ENCODE measurements at regions not wholly inside any gene's neighbourhood (a gene's known extent, or its start where the extent isn't known, plus 50 kb on each side); places are given as distances from the start of the nearest gene placed in this dataset.

- peaks cover 57% of the 10 kb centered on the region for H3K4me1 ChIP-seq (ENCODE audit: control insufficient read depth, low read depth, low read length)
These were observed 536.7 kb upstream of the MMS22L start for GRCh38 chr6:97819710-97820109.

DNA sequence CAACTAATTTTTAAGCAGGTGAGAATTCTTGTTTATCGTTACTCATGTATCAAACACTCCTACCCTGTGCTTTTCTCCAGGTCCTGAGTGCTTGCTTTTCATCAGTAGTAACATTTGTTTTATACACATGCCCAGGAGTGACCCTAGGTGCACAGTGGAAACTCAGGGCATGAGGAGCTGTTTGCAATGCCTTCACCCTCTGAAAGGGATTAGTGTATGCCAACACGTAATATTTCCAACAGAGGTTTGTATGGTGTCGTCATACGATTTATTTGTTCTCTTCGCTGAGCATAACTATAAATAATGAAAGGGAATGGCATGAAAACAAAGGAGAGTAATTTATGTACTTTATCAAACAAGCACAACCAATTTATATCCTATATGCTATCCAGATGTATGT lies 537.4 kb upstream of the MMS22L start:
- Histone ChIP-seq H3K9me3 (ENCODE audit: control insufficient read depth, low read depth, low read length) (no peaks in the 10 kb centered on the region), H3K4me1 (ENCODE audit: control insufficient read depth, low read depth, low read length) (peaks cover 53% of the 10 kb centered on the region), H3K27ac (ENCODE audit: low read length) (no peak overlapping the region), H3K36me3 (ENCODE audit: control insufficient read depth, low read depth, low read length) (peaks cover 5% of the 10 kb centered on the region), H3K9ac (ENCODE audit: low read length) (no peak overlapping the region), H3K4me3 (ENCODE audit: low read length) (no peak overlapping the region), H3K27me3 (ENCODE audit: control insufficient read depth, insufficient read depth, low read length) (no peaks in the 10 kb centered on the region)

More at GRCh38 chr6:97819710-97820109, 536.7 kb upstream of the MMS22L start:
- Histone ChIP-seq H3K9ac (ENCODE audit: low read length) (no peak overlapping the region), H3K36me3 (ENCODE audit: control insufficient read depth, low read depth, low read length) (peaks cover 5% of the 10 kb centered on the region), H3K27ac (ENCODE audit: low read length) (no peak overlapping the region), H3K4me3 (ENCODE audit: low read length) (no peak overlapping the region), H3K27me3 (ENCODE audit: control insufficient read depth, insufficient read depth, low read length) (no peaks in the 10 kb centered on the region), H3K9me3 (ENCODE audit: control insufficient read depth, low read depth, low read length) (no peaks in the 10 kb centered on the region)

DNA sequence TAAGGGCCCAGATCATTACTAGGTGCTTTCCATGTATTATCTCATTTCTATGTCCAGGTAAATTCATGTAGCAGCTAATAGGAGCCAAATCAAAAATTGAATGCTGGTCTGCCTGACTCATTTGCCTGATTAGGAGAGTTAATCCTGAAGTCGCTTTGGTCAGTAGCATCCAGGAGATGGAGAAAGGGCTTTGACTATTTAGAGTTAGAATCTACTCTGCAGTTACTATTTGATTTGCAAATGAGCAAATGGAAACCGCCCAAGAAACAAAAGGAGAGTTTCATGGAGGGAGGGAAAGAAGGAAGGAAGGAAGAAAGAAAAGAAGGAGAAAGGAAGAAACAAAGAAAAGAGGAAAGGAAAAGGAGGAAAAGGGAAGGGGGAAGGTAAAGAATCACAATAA lies 539.6 kb upstream of the MMS22L start:
- H3K9ac ChIP-seq (ENCODE audit: low read length): no peak overlapping the region
- no peaks in the 10 kb centered on the region for H3K9me3 ChIP-seq (ENCODE audit: control insufficient read depth, low read depth, low read length)
- peaks cover 47% of the 10 kb centered on the region for H3K4me1 ChIP-seq (ENCODE audit: control insufficient read depth, low read depth, low read length)
- H3K36me3 ChIP-seq (ENCODE audit: control insufficient read depth, low read depth, low read length): no peaks in the 10 kb centered on the region
- H3K4me3 ChIP-seq (ENCODE audit: low read length): no peak overlapping the region
- H3K27me3 ChIP-seq (ENCODE audit: control insufficient read depth, insufficient read depth, low read length): no peaks in the 10 kb centered on the region
- no peak overlapping the region for H3K27ac ChIP-seq (ENCODE audit: low read length)

- Histone ChIP-seq H3K4me1 (ENCODE audit: control insufficient read depth, low read depth, low read length) (peaks cover 7% of the 10 kb centered on the region), H3K4me3 (ENCODE audit: low read length) (no peak overlapping the region), H3K27ac (ENCODE audit: low read length) (no peak overlapping the region), H3K36me3 (ENCODE audit: control insufficient read depth, low read depth, low read length) (peaks cover 7% of the 10 kb centered on the region), H3K9ac (ENCODE audit: low read length) (no peak overlapping the region), H3K9me3 (ENCODE audit: control insufficient read depth, low read depth, low read length) (no peaks in the 10 kb centered on the region), H3K27me3 (ENCODE audit: control insufficient read depth, insufficient read depth, low read length) (no peaks in the 10 kb centered on the region)
These were observed 558.7 kb upstream of the MMS22L start for GRCh38 chr6:97841763-97842162.

DNA sequence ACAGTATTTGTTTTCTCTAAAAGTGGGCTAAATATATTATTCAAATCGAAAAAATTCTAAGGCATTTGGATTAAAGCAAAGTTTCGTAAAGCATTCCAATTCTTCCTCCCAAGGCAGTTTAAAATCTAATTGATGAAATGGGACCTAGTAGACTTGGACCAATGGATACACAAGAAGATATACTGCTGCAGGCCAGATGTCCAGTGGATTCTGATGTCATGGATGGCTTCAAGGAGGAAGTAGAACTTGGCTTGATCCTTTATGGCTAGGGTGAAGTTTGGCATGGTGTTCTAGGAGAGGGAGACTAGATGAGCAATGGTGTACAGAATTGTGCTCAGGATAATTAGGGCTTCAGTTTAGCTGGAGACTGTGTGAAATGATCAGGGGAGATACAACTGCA lies 559.5 kb upstream of the MMS22L start:
- H3K36me3 ChIP-seq (ENCODE audit: control insufficient read depth, low read depth, low read length): peaks cover 7% of the 10 kb centered on the region
- no peaks in the 10 kb centered on the region for H3K9me3 ChIP-seq (ENCODE audit: control insufficient read depth, low read depth, low read length)
- H3K27ac ChIP-seq (ENCODE audit: low read length): no peak overlapping the region
- H3K27me3 ChIP-seq (ENCODE audit: control insufficient read depth, insufficient read depth, low read length): no peaks in the 10 kb centered on the region
- H3K4me1 ChIP-seq (ENCODE audit: control insufficient read depth, low read depth, low read length): no peaks in the 10 kb centered on the region
- no peak overlapping the region for H3K4me3 ChIP-seq (ENCODE audit: low read length)
- H3K9ac ChIP-seq (ENCODE audit: low read length): no peak overlapping the region

GRCh38 chr6:97849390-97849789 lies 566.4 kb upstream of the MMS22L start:
- H3K36me3 ChIP-seq (ENCODE audit: control insufficient read depth, low read depth, low read length): peaks cover 5% of the 10 kb centered on the region
- H3K27me3 ChIP-seq (ENCODE audit: control insufficient read depth, insufficient read depth, low read length): no peaks in the 10 kb centered on the region
- no peak overlapping the region for H3K4me3 ChIP-seq (ENCODE audit: low read length)
- no peak overlapping the region for H3K9ac ChIP-seq (ENCODE audit: low read length)
- no peak overlapping the region for H3K27ac ChIP-seq (ENCODE audit: low read length)
- H3K9me3 ChIP-seq (ENCODE audit: control insufficient read depth, low read depth, low read length): no peaks in the 10 kb centered on the region
- peaks cover 16% of the 10 kb centered on the region for H3K4me1 ChIP-seq (ENCODE audit: control insufficient read depth, low read depth, low read length)

DNA sequence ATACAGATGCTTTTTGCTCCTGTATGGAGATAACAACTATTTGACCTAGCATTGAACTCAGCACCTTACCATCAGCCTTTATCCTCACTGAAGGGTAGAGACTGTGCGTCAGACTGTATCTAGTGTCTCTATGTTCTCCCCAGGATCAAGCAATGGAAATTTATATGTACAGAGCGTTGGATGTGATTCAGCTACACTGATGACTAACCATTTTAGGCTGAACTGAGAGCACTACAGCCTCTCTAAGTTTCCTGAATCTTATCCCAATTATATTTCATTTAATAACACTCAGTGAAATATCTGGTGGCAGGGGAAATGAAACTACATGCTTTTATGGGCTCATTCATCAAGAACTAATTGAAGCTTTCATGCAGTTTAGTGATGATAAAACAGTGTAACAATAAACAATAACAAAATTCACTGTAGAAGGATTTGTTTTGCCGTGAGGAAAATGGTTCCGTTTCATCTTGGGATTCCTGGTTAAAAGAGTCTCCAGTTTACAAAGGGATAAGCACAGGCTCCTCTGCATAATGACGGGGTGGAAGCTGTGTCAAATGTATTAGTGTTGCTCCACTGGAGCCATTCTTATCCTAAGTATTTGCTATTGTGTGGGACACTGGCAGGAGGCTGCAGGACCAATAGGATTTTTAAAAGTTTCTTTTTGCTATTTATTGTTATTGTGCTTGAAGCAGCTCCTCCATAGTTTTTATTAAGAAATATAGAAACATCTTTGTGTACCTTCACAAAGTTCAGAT lies 567.6 kb upstream of the MMS22L start:
- Histone ChIP-seq H3K9ac (ENCODE audit: low read length) (peak overlapping the region; percentile 14), H3K27ac (ENCODE audit: low read length) (no peak overlapping the region), H3K27me3 (ENCODE audit: control insufficient read depth, insufficient read depth, low read length) (no peaks in the 10 kb centered on the region), H3K9me3 (ENCODE audit: control insufficient read depth, low read depth, low read length) (no peaks in the 10 kb centered on the region), H3K4me3 (ENCODE audit: low read length) (peak overlapping the region; percentile 26), H3K36me3 (ENCODE audit: control insufficient read depth, low read depth, low read length) (no peaks in the 10 kb centered on the region), H3K4me1 (ENCODE audit: control insufficient read depth, low read depth, low read length) (peaks cover 16% of the 10 kb centered on the region)

- no peaks in the 10 kb centered on the region for H3K27me3 ChIP-seq (ENCODE audit: control insufficient read depth, insufficient read depth, low read length)
- H3K4me1 ChIP-seq (ENCODE audit: control insufficient read depth, low read depth, low read length): peaks cover 12% of the 10 kb centered on the region
- H3K9ac ChIP-seq (ENCODE audit: low read length): no peak overlapping the region
- no peak overlapping the region for H3K4me3 ChIP-seq (ENCODE audit: low read length)
- H3K9me3 ChIP-seq (ENCODE audit: control insufficient read depth, low read depth, low read length): no peaks in the 10 kb centered on the region
- H3K27ac ChIP-seq (ENCODE audit: low read length): no peak overlapping the region
- H3K36me3 ChIP-seq (ENCODE audit: control insufficient read depth, low read depth, low read length): no peaks in the 10 kb centered on the region
These were observed 580.7 kb upstream of the MMS22L start for GRCh38 chr6:97863697-97864096.

DNA sequence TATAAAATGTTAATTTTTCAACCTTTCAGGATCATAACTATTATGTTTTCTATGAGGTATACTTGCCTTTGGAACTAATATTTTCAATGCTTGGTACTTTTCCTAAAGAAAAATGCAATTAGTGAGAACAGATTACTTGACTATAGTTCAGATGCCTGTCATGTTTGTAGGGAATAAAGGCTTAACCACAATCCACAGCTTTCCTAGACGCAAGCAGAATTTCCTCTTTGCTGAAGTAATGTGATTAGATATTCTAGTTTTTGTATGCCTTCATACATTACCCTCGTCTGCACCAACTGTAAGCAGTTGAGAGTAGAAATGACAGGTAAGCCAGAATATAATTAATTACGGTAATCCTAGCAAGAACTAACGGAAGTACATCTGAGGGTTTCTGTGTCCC lies 581.4 kb upstream of the MMS22L start:
- peaks cover 16% of the 10 kb centered on the region for H3K4me1 ChIP-seq (ENCODE audit: control insufficient read depth, low read depth, low read length)
- no peak overlapping the region for H3K27ac ChIP-seq (ENCODE audit: low read length)
- H3K36me3 ChIP-seq (ENCODE audit: control insufficient read depth, low read depth, low read length): no peaks in the 10 kb centered on the region
- H3K9me3 ChIP-seq (ENCODE audit: control insufficient read depth, low read depth, low read length): no peaks in the 10 kb centered on the region
- H3K27me3 ChIP-seq (ENCODE audit: control insufficient read depth, insufficient read depth, low read length): no peaks in the 10 kb centered on the region
- H3K4me3 ChIP-seq (ENCODE audit: low read length): no peak overlapping the region
- H3K9ac ChIP-seq (ENCODE audit: low read length): no peak overlapping the region

- no peaks in the 10 kb centered on the region for H3K36me3 ChIP-seq (ENCODE audit: control insufficient read depth, low read depth, low read length)
- no peak overlapping the region for H3K9ac ChIP-seq (ENCODE audit: low read length)
- no peaks in the 10 kb centered on the region for H3K27me3 ChIP-seq (ENCODE audit: control insufficient read depth, insufficient read depth, low read length)
- H3K4me1 ChIP-seq (ENCODE audit: control insufficient read depth, low read depth, low read length): peaks cover 20% of the 10 kb centered on the region
- no peaks in the 10 kb centered on the region for H3K9me3 ChIP-seq (ENCODE audit: control insufficient read depth, low read depth, low read length)
- H3K4me3 ChIP-seq (ENCODE audit: low read length): no peak overlapping the region
- H3K27ac ChIP-seq (ENCODE audit: low read length): no peak overlapping the region
These were observed 581.8 kb upstream of the MMS22L start for GRCh38 chr6:97864826-97865225.

DNA sequence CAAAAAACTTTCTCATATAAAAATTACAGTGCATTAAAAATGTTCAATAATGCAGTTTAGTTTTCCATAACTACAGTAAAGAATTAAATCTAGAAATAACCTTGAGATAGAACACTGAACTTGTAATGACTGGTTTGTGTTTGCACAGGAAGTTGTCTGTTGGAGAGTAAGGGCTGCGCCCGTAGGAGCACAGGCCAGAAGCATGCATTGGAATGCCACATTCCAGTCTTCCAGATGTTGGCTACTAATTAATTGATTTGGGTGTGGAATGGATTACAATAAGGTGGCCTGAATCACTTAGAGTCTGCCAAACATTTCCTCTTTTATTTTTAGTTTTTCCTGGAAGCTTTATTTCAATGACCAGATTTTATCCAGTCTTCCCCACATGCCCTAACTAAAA lies 582.6 kb upstream of the MMS22L start:
- Histone ChIP-seq H3K36me3 (ENCODE audit: control insufficient read depth, low read depth, low read length) (no peaks in the 10 kb centered on the region), H3K27me3 (ENCODE audit: control insufficient read depth, insufficient read depth, low read length) (no peaks in the 10 kb centered on the region), H3K4me3 (ENCODE audit: low read length) (no peak overlapping the region), H3K4me1 (ENCODE audit: control insufficient read depth, low read depth, low read length) (peaks cover 20% of the 10 kb centered on the region), H3K9me3 (ENCODE audit: control insufficient read depth, low read depth, low read length) (no peaks in the 10 kb centered on the region), H3K9ac (ENCODE audit: low read length) (no peak overlapping the region), H3K27ac (ENCODE audit: low read length) (no peak overlapping the region)

- H3K36me3 ChIP-seq (ENCODE audit: control insufficient read depth, low read depth, low read length): no peaks in the 10 kb centered on the region
- H3K9ac ChIP-seq (ENCODE audit: low read length): no peak overlapping the region
- H3K9me3 ChIP-seq (ENCODE audit: control insufficient read depth, low read depth, low read length): no peaks in the 10 kb centered on the region
- no peaks in the 10 kb centered on the region for H3K27me3 ChIP-seq (ENCODE audit: control insufficient read depth, insufficient read depth, low read length)
- H3K4me3 ChIP-seq (ENCODE audit: low read length): no peak overlapping the region
- no peak overlapping the region for H3K27ac ChIP-seq (ENCODE audit: low read length)
- H3K4me1 ChIP-seq (ENCODE audit: control insufficient read depth, low read depth, low read length): peaks cover 20% of the 10 kb centered on the region
These were observed 583.6 kb upstream of the MMS22L start for GRCh38 chr6:97866616-97867015.

Data from iPS-18a (cell line).